ENCODE measurements at regions not wholly inside any gene's neighbourhood (a gene's known extent, or its start where the extent isn't known, plus 50 kb on each side); places are given as distances from the start of the nearest gene placed in this dataset.

DNA sequence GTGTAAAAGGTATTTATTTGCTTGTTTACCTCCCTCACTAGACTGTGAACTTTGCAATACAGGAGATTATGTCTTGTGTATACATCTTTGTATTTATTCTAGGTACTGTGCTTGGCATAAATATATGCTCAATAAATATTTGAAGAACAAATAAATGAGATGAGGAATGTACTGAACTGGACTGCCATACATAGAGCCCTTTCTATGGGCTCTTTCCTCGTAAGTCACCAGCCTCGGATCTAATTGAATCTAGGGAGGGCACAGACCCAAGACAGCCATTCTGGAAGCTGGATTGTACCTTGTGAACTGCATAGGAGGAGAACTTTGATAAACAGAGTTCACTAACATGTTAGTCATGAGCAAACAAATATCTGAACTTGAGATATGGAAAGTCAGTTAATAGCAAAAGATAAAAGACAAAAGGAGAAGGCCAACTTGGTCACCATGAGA is 503.9 kb downstream of the INSC start:
- H3K9ac ChIP-seq (ENCODE audit: low read length): no peak overlapping the region
- no peak overlapping the region for H2AFZ ChIP-seq (ENCODE audit: low read depth, low read length)
- H3K79me2 ChIP-seq (ENCODE audit: low read length): no peaks in the 10 kb centered on the region
- no peak overlapping the region for H3K4me3 ChIP-seq (ENCODE audit: low read length)
- H4K20me1 ChIP-seq (ENCODE audit: insufficient read depth, low read length): no peaks in the 10 kb centered on the region
- no peaks in the 10 kb centered on the region for H3K36me3 ChIP-seq (replicated peaks; ENCODE audit: low read depth, low read length)
- no peaks in the 10 kb centered on the region for H3K9me3 ChIP-seq (ENCODE audit: insufficient read depth, low read length)
- H3K27me3 ChIP-seq (ENCODE audit: low read depth, low read length): peaks cover 22% of the 10 kb centered on the region
- H3K27ac ChIP-seq (ENCODE audit: low read length): no peak overlapping the region
- no peak overlapping the region for H3K4me2 ChIP-seq (ENCODE audit: low read length)
- H3K4me1 ChIP-seq (ENCODE audit: low read length): no peaks in the 10 kb centered on the region
- no peak for TF ChIP-seq EZH2phosphoT487 (IDR thresholded peaks at IDR 0.05; ENCODE audit: low read depth)
- TF ChIP-seq, protein P1, sequence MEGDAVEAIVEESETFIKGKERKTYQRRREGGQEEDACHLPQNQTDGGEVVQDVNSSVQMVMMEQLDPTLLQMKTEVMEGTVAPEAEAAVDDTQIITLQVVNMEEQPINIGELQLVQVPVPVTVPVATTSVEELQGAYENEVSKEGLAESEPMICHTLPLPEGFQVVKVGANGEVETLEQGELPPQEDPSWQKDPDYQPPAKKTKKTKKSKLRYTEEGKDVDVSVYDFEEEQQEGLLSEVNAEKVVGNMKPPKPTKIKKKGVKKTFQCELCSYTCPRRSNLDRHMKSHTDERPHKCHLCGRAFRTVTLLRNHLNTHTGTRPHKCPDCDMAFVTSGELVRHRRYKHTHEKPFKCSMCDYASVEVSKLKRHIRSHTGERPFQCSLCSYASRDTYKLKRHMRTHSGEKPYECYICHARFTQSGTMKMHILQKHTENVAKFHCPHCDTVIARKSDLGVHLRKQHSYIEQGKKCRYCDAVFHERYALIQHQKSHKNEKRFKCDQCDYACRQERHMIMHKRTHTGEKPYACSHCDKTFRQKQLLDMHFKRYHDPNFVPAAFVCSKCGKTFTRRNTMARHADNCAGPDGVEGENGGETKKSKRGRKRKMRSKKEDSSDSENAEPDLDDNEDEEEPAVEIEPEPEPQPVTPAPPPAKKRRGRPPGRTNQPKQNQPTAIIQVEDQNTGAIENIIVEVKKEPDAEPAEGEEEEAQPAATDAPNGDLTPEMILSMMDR (IDR thresholded peaks at IDR 0.05; ENCODE audit: low read depth, low read length): no peak

DNA sequence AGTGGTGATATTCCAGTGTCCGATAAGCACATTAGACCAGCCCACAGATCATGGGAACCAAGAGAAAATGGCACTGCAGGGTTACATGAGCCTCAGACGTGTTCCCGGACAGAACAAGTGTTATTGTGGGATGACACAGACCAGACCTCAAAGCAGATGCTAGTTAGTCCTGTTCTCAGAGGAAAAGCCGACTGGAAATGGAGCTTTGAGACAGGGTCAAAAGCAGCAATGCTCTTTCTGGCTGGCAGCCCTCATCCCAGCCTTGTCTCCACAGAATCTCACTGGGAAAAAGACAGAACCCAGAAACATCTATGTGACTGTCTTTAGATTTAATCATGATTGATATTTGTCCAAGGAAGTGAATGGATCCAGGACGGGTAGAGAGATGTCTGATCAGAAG is 506.8 kb downstream of the INSC start:
- no peak for TF ChIP-seq EZH2phosphoT487 (IDR thresholded peaks at IDR 0.05; ENCODE audit: low read depth)
- Histone ChIP-seq H3K9me3 (ENCODE audit: insufficient read depth, low read length) (no peaks in the 10 kb centered on the region), H3K27ac (ENCODE audit: low read length) (no peak overlapping the region), H4K20me1 (ENCODE audit: insufficient read depth, low read length) (no peaks in the 10 kb centered on the region), H2AFZ (ENCODE audit: low read depth, low read length) (no peak overlapping the region), H3K9ac (ENCODE audit: low read length) (no peak overlapping the region), H3K4me2 (ENCODE audit: low read length) (no peak overlapping the region), H3K4me3 (ENCODE audit: low read length) (no peak overlapping the region), H3K79me2 (ENCODE audit: low read length) (no peaks in the 10 kb centered on the region), H3K36me3 (replicated peaks; ENCODE audit: low read depth, low read length) (no peaks in the 10 kb centered on the region), H3K4me1 (ENCODE audit: low read length) (no peaks in the 10 kb centered on the region), H3K27me3 (ENCODE audit: low read depth, low read length) (peaks cover 32% of the 10 kb centered on the region)

DNA sequence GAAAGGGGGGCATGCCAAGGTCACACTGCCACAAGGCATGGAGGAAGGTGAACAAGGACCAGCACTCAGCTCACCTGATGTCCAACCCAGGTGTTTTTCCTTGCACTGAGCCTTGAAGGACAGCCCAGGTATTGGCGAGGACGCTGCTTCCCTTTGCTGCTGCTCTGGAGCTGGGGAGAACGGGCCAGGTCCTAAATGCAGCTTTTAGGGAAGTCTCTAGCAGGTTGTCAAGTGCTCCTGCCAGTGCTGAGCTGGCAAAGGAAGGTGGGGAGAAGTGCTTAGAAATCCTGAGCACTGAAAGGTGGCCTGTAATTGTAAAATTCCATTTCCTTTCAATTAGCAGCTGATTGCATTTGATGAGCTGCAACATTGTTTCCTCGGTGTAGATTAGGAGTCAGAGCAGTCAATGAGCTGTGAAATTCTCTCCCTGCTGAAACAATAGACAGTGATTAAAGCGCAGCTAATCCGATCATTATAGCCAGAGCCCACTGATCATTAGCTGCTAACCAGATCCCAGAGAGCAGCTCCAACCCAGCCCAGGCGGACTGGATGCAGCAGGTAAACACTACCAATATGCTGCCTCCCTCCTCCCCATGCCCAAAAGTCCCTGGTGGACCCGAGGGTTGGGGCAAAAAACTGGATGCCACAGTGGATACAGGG is 507.6 kb downstream of the INSC start:
- H3K4me3 ChIP-seq (ENCODE audit: low read length): no peak overlapping the region
- H3K27me3 ChIP-seq (ENCODE audit: low read depth, low read length): peaks cover 32% of the 10 kb centered on the region
- no peaks in the 10 kb centered on the region for H3K4me1 ChIP-seq (ENCODE audit: low read length)
- TF ChIP-seq, protein P1 (IDR thresholded peaks at IDR 0.05; ENCODE audit: low read depth, low read length): no peak
- no peak for TF ChIP-seq EZH2phosphoT487 (IDR thresholded peaks at IDR 0.05; ENCODE audit: low read depth)
- H3K79me2 ChIP-seq (ENCODE audit: low read length): no peaks in the 10 kb centered on the region
- no peak overlapping the region for H3K9ac ChIP-seq (ENCODE audit: low read length)
- no peak overlapping the region for H3K4me2 ChIP-seq (ENCODE audit: low read length)
- no peak overlapping the region for H2AFZ ChIP-seq (ENCODE audit: low read depth, low read length)
- H3K9me3 ChIP-seq (ENCODE audit: insufficient read depth, low read length): no peaks in the 10 kb centered on the region
- no peak overlapping the region for H3K27ac ChIP-seq (ENCODE audit: low read length)
- H4K20me1 ChIP-seq (ENCODE audit: insufficient read depth, low read length): no peaks in the 10 kb centered on the region
- no peaks in the 10 kb centered on the region for H3K36me3 ChIP-seq (replicated peaks; ENCODE audit: low read depth, low read length)

DNA sequence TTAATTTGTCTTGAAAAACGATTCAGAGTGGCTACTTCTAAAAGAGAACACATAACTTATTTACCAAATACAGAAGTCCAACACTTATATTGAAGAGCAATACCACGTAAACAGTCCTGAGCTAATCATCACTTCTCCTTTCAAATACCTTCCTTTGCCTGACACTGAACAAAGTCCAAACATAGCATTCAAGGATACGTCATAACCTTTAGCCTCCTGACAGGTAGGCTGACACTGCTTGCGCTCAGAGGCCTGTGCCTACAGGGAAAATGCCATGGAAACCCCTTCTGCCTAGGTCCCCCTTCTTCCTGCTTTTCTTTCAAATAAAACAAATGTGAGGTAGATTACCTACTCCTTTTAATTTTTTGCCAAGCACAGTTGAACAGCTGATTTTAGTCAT is 510.0 kb downstream of the INSC start:
- Histone ChIP-seq H4K20me1 (ENCODE audit: insufficient read depth, low read length) (no peaks in the 10 kb centered on the region), H3K27me3 (ENCODE audit: low read depth, low read length) (peaks cover 48% of the 10 kb centered on the region), H3K79me2 (ENCODE audit: low read length) (no peaks in the 10 kb centered on the region), H2AFZ (ENCODE audit: low read depth, low read length) (no peak overlapping the region), H3K9ac (ENCODE audit: low read length) (no peak overlapping the region), H3K4me1 (ENCODE audit: low read length) (no peaks in the 10 kb centered on the region), H3K9me3 (ENCODE audit: insufficient read depth, low read length) (no peaks in the 10 kb centered on the region), H3K36me3 (replicated peaks; ENCODE audit: low read depth, low read length) (no peaks in the 10 kb centered on the region), H3K4me3 (ENCODE audit: low read length) (no peak overlapping the region), H3K27ac (ENCODE audit: low read length) (no peak overlapping the region), H3K4me2 (ENCODE audit: low read length) (no peak overlapping the region)
- no peak for TF ChIP-seq EZH2phosphoT487 (IDR thresholded peaks at IDR 0.05; ENCODE audit: low read depth)
- TF ChIP-seq, protein P1 (IDR thresholded peaks at IDR 0.05; ENCODE audit: low read depth, low read length): no peak
